ENCODE measurements at regions not wholly inside any gene's neighbourhood (a gene's known extent, or its start where the extent isn't known, plus 50 kb on each side); places are given as distances from the start of the nearest gene placed in this dataset.

- H3K36me3 ChIP-seq (ENCODE audit: insufficient read depth, low read length): no peaks in the 10 kb centered on the region
- H3K4me3 ChIP-seq (ENCODE audit: low read length, poor library complexity, severe bottlenecking): no peak overlapping the region
- TF ChIP-seq CTCF (conservative IDR thresholded peaks at IDR 0.05; ENCODE audit: low read length): peak; percentile 48
- TF ChIP-seq EZH2phosphoT487 (IDR thresholded peaks at IDR 0.05; ENCODE audit: borderline replicate concordance): no peak
- no peaks in the 10 kb centered on the region for H3F3A ChIP-seq (ENCODE audit: low read depth)
- no peak overlapping the region for H2AFZ ChIP-seq (ENCODE audit: low read length)
- H3K4me2 ChIP-seq (ENCODE audit: low read depth, low read length, poor library complexity, severe bottlenecking): no peak overlapping the region
- H3K9ac ChIP-seq (ENCODE audit: low read depth, low read length, poor library complexity, severe bottlenecking): no peak overlapping the region
- H3K9me2 ChIP-seq (replicated peaks; ENCODE audit: low read depth, low read length): no peaks in the 10 kb centered on the region
- no peaks in the 10 kb centered on the region for H4K20me1 ChIP-seq (ENCODE audit: insufficient read depth, low read length, poor library complexity, severe bottlenecking)
- no peaks in the 10 kb centered on the region for H3K9me3 ChIP-seq (ENCODE audit: insufficient read depth, low read depth, low read length)
- peaks cover 8% of the 10 kb centered on the region for H3K4me1 ChIP-seq (ENCODE audit: insufficient read depth, low read length, poor library complexity, severe bottlenecking)
- no peaks in the 10 kb centered on the region for H3K27me3 ChIP-seq (ENCODE audit: insufficient read depth, low read length, poor library complexity, severe bottlenecking)
- H3K79me2 ChIP-seq (ENCODE audit: insufficient read depth, low read length): no peaks in the 10 kb centered on the region
Observed at GRCh38 chr2:16615687-16616615, 49.7 kb downstream of the CYRIA start.

- H3K79me2 ChIP-seq (ENCODE audit: insufficient read depth, low read length): no peaks in the 10 kb centered on the region
- no peak overlapping the region for H3K4me3 ChIP-seq (ENCODE audit: low read length, poor library complexity, severe bottlenecking)
- no peaks in the 10 kb centered on the region for H3K27me3 ChIP-seq (ENCODE audit: insufficient read depth, low read length, poor library complexity, severe bottlenecking)
- H4K20me1 ChIP-seq (ENCODE audit: insufficient read depth, low read length, poor library complexity, severe bottlenecking): no peaks in the 10 kb centered on the region
- no peak overlapping the region for H3K9ac ChIP-seq (ENCODE audit: low read depth, low read length, poor library complexity, severe bottlenecking)
- no peaks in the 10 kb centered on the region for H3K9me3 ChIP-seq (ENCODE audit: insufficient read depth, low read depth, low read length)
- TF ChIP-seq EZH2phosphoT487 (IDR thresholded peaks at IDR 0.05; ENCODE audit: borderline replicate concordance): no peak
- no peak for TF ChIP-seq CTCF (conservative IDR thresholded peaks at IDR 0.05; ENCODE audit: low read length)
- H2AFZ ChIP-seq (ENCODE audit: low read length): no peak overlapping the region
- H3K4me2 ChIP-seq (ENCODE audit: low read depth, low read length, poor library complexity, severe bottlenecking): no peak overlapping the region
- no peaks in the 10 kb centered on the region for H3K9me2 ChIP-seq (replicated peaks; ENCODE audit: low read depth, low read length)
- H3K36me3 ChIP-seq (ENCODE audit: insufficient read depth, low read length): no peaks in the 10 kb centered on the region
- no peaks in the 10 kb centered on the region for H3F3A ChIP-seq (ENCODE audit: low read depth)
- H3K4me1 ChIP-seq (ENCODE audit: insufficient read depth, low read length, poor library complexity, severe bottlenecking): peaks cover 8% of the 10 kb centered on the region
Observed at GRCh38 chr2:16615246-16615645, 50.4 kb downstream of the CYRIA start.

GRCh38 chr2:16614314-16614860 lies 51.2 kb downstream of the CYRIA start:
- Histone ChIP-seq H3K9me3 (ENCODE audit: insufficient read depth, low read depth, low read length) (no peaks in the 10 kb centered on the region), H2AFZ (ENCODE audit: low read length) (no peak overlapping the region), H3K9me2 (replicated peaks; ENCODE audit: low read depth, low read length) (no peaks in the 10 kb centered on the region), H3K36me3 (ENCODE audit: insufficient read depth, low read length) (no peaks in the 10 kb centered on the region), H3F3A (ENCODE audit: low read depth) (no peaks in the 10 kb centered on the region), H3K79me2 (ENCODE audit: insufficient read depth, low read length) (no peaks in the 10 kb centered on the region), H3K4me1 (ENCODE audit: insufficient read depth, low read length, poor library complexity, severe bottlenecking) (peaks cover 8% of the 10 kb centered on the region), H3K4me3 (ENCODE audit: low read length, poor library complexity, severe bottlenecking) (no peak overlapping the region), H4K20me1 (ENCODE audit: insufficient read depth, low read length, poor library complexity, severe bottlenecking) (no peaks in the 10 kb centered on the region), H3K9ac (ENCODE audit: low read depth, low read length, poor library complexity, severe bottlenecking) (no peak overlapping the region), H3K27me3 (ENCODE audit: insufficient read depth, low read length, poor library complexity, severe bottlenecking) (no peaks in the 10 kb centered on the region), H3K4me2 (ENCODE audit: low read depth, low read length, poor library complexity, severe bottlenecking) (no peak overlapping the region)
- TF ChIP-seq EZH2phosphoT487 (IDR thresholded peaks at IDR 0.05; ENCODE audit: borderline replicate concordance): no peak
